VCaP (cell line): ENCODE measurements at regions not wholly inside any gene's neighbourhood (a gene's known extent, or its start where the extent isn't known, plus 50 kb on each side); places are given as distances from the start of the nearest gene placed in this dataset.

ENCODE experiments used
- H3K27ac ChIP-seq: fragments of 450-650 bp; 2 replicates; pipeline ENCODE4 v1.5.1; 2017
- TF ChIP-seq, protein P1 (sequence below): fragments of 450-650 bp; conservative IDR thresholded peaks from 2 replicates; pipeline ENCODE4 v1.5.1; 2017; ENCODE audit warnings: mild to moderate bottlenecking, moderate library complexity

DNA sequence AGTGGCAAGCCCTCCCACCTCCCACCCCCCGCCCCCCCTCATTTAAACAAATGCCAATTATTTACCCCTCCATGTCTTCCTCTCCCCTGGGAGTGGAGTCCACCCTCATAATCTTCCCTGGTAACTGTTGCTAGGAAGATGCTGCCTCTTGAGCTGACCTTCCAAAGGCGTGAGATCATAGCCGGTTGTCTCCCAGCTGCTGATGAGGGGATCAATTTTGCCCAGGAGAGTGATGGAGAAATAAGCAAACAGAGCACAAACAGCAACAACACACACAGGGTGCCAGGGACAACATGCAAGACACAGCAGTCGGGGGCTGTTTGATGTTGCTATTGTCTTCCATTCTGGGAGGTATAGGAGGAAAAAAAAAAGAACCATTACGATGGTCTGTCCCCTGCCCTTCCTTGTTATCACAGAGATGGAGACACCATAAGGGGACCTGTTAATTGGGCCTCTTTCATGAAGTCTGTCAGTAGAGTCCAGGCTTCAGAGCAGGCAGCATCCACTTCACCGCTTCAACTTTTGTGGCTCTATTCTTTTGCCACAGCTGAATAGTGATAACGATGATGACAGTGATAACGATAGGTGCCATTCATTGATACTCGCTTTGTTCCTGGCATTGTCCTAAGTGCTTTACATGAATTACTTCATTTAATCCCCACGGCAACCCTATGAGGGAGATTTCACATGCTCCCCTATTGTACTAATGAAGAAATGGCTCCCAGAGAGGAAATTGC, 76.9 kb upstream of the RGMA start:
- TF ChIP-seq, protein P1, sequence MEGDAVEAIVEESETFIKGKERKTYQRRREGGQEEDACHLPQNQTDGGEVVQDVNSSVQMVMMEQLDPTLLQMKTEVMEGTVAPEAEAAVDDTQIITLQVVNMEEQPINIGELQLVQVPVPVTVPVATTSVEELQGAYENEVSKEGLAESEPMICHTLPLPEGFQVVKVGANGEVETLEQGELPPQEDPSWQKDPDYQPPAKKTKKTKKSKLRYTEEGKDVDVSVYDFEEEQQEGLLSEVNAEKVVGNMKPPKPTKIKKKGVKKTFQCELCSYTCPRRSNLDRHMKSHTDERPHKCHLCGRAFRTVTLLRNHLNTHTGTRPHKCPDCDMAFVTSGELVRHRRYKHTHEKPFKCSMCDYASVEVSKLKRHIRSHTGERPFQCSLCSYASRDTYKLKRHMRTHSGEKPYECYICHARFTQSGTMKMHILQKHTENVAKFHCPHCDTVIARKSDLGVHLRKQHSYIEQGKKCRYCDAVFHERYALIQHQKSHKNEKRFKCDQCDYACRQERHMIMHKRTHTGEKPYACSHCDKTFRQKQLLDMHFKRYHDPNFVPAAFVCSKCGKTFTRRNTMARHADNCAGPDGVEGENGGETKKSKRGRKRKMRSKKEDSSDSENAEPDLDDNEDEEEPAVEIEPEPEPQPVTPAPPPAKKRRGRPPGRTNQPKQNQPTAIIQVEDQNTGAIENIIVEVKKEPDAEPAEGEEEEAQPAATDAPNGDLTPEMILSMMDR, result no peak
- H3K27ac ChIP-seq, result no peak overlapping the region

DNA sequence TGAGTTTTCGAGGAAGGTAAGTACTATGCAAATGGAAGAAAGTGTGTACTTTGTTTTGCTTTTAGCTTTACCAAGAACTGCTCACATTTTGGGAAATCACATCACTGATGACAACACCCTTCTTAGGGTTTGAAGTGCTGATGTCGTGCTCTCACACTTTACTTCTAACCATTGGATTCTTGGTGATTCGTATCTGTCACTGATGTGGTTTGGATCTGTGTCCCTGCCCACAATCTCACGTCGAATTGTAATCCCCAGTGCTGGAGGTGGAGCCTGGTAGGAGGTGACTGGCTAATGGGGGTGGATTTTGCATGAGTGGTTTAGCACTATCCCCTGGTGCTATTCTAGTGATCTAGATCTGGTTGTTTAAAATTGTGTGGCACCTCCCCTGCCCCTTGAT, 75.4 kb upstream of the RGMA start:
- no peak overlapping the region for H3K27ac ChIP-seq
- TF ChIP-seq, protein P1, result no peak

DNA sequence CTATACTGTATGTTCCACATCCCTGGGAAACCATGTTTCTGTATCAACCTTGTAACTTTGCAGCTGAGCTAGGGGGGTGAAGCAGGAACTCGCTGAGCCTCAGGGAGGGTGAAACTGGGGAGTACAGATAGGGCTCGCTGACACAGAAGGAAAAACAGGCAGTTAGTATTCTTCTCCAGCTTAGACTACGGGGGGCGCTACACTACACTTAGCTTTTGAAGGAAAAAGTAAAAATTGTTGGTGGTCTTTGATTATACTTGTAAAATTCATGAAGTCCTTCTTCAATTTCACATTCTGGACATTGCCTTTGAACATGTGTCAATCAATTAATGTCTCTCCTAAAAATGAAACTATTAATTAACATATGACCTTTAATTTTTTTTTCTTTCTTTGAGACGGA, 73.5 kb upstream of the RGMA start:
- TF ChIP-seq, protein P1, result no peak
- no peak overlapping the region for H3K27ac ChIP-seq

DNA sequence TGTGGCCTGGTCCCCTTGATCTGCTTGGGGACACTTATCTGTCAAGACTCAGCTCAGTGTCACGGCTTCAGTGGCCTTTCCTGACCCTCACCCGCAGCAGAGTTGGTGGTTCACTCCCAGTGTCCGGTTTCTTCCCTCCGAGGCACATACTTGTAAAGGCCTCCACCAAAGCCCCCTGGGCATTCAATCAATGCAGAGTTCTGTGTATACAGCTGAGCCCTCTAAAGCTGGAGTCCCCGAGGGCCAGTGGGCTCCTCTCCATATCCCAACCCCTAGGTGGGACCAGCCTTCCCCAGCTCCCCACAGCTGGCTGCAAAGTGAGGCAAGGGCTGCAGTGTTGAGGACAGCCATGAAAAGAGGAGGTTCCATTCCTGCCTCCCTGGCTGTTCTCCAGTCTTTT, 70.9 kb upstream of the RGMA start:
- no peak overlapping the region for H3K27ac ChIP-seq
- TF ChIP-seq, protein P1, result no peak

DNA sequence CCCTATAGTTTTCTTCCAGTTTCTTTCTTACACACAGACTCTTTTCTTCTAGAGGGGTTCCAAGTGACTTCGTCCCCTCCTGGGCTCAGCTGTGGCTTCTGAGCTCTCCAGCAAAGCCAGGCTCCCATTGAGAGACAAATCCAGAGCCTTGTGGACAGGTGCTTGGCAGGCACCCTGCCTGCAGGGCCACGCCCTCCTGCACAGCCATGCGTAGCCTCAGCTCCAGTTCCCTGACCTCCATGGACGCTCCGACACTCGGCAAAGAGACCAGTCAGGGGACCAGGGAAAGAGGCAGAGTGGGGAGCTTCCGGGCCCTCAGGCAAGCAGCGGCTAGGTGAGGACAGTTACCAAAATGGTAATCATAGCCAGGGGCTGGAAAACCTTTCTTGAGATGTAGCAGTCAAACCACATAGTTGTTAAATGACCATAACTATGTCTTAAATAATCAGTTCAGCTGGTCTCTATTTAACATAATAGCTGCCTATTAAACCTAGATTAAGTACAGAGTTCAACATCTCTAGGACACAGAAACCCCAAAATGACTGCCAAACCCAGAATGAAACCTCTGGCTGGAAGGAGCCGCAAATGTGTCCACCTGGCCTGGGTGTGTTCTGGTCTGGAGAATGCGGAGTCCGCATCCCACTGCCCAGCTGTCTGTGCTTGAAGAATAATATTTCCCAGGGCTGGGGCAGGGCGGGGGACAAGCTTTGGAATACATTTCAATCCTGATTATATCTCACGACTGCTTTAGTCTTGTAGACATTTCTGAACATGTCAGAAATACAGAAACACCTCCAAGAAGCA, 69.3 kb upstream of the RGMA start:
- no peak overlapping the region for H3K27ac ChIP-seq
- TF ChIP-seq, protein P1, result no peak

DNA sequence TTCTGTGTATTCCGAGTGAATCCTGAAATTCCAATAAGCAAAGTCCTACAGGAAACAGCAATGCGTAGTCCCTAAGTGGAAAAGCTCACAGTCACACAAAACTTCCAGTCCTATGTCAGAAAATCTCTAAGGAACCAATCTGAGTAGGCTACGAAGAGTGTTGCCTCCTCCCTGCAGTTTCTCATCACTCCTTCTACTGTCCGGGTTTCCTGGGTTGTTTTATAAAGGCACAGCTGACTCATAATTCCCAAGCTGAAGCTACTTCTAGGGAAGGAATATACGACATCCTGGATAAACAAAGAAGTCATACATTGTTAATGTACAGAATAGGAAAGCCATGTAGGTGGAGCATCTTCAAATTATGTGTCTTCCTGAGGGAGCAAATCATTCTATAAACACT, 65.7 kb upstream of the RGMA start:
- TF ChIP-seq, protein P1, result no peak

DNA sequence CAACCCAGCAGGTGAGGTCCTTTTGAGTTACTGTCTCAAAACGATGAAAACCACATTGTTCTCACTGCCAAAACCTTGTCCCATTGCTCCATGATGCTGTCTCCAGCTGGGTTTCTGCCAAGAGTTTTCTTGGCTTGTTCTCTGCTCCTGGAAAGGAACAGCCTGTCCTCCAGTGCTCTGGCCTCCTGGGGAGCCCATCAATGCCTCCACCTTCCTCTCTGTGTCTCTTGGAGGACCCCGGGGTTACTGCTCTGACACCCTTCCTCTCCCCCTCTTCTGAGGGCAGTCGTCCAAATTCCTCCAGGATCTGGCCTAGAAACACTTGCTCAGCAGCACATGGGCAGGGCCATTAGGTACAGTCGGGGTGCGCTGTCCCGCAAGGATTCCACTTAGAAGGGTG, 63.9 kb upstream of the RGMA start:
- TF ChIP-seq, protein P1, result no peak
- H3K27ac ChIP-seq, result no peak overlapping the region

More for the DNA sequence above, 65.7 kb upstream of the RGMA start:
- no peak overlapping the region for H3K27ac ChIP-seq
